T-cell (primary cell): ENCODE measurements at regions not wholly inside any gene's neighbourhood (a gene's known extent, or its start where the extent isn't known, plus 50 kb on each side); places are given as distances from the start of the nearest gene placed in this dataset.
"Not testable (repeated sequence)": the region's sequence is repeated elsewhere in the genome, so short reads cannot be mapped to it uniquely, and the experiment has no call there.

ENCODE experiments used
- ATAC-seq, 4 experiments: fragments of 200-7000 bp in 3 of 4; fragments of 150-1000 bp in 1 of 4; cut with Tn5 transposase; replicated peaks in 1 of 4; 1 replicate in 3 of 4; 2 replicates in 1 of 4; pipeline ENCODE4 v1.10.0; 2021; ENCODE audit warnings: moderate library complexity in 3 of 4, mild to moderate bottlenecking in 2 of 4, moderate number of reproducible peaks in 1 of 4
- CTCF ChIA-PET, 2 donors: fragments of 300-600 bp; sonication (Branson Sonifier 250); formaldehyde crosslinking; loops; one replicate each; lab custom pipeline; 2022; ENCODE audit warnings: antibody characterized with exemption in 2 of 2; lab: Charles Lee
- POLR2A ChIA-PET, 2 donors: fragments of 300-600 bp; sonication (Branson Sonifier 250); formaldehyde crosslinking; loops; one replicate each; lab custom pipeline; 2022; ENCODE audit warnings: antibody characterized with exemption in 2 of 2; lab: Charles Lee
- DNase-seq, 35 experiments: peaks; one replicate each; pipeline versions ENCODE4 v3.0.0 to v3.0.0-alpha.2; 2013 to 2023
- H3K27ac ChIP-seq: one replicate; pipeline ENCODE4 v1.5.1; 2013; ENCODE audit warnings: low read length
- H3K27me3 ChIP-seq, 2 experiments: replicated peaks in 1 of 2; 1 replicate in 1 of 2; 2 replicates in 1 of 2; pipeline versions ENCODE4 v1.6.1 to v1.7.0; 2013; ENCODE audit warnings: low read length in 1 of 2, mixed read lengths in 1 of 2; ENCODE audit not compliant: control insufficient read depth in 2 of 2, insufficient read depth in 2 of 2; ENCODE audit errors: extremely low read depth in 1 of 2
- H3K36me3 ChIP-seq, 2 donors: 1 replicate in 1 of 2; 2 replicates in 1 of 2; pipeline versions ENCODE4 v1.6.1 to v1.7.0; 2013; ENCODE audit warnings: low read length in 1 of 2; ENCODE audit not compliant: control insufficient read depth in 2 of 2, insufficient read depth in 1 of 2; ENCODE audit errors: extremely low read depth in 1 of 2
- H3K4me1 ChIP-seq, 2 experiments: 1 replicate in 1 of 2; 2 replicates in 1 of 2; pipeline versions ENCODE4 v1.6.1 to v1.7.0; 2013; ENCODE audit warnings: low read length in 2 of 2, mixed read lengths in 1 of 2; ENCODE audit not compliant: insufficient read depth in 2 of 2, control insufficient read depth in 1 of 2; ENCODE audit errors: extremely low read depth in 1 of 2
- H3K4me3 ChIP-seq, 2 donors: 1 replicate in 1 of 2; 2 replicates in 1 of 2; pipeline versions ENCODE4 v1.5.1 to v1.7.0; 2013; ENCODE audit warnings: mild to moderate bottlenecking in 2 of 2, low read length in 1 of 2, moderate library complexity in 1 of 2; ENCODE audit not compliant: control insufficient read depth in 1 of 2; ENCODE audit errors: extremely low read depth in 1 of 2
- H3K9me3 ChIP-seq: 2 replicates; pipeline ENCODE4 v1.7.0; 2013
- H3K27ac Mint-ChIP-seq, 2 donors: one replicate each; pipeline ENCODE4 v1.8.0; 2020 to 2021; ENCODE audit warnings: mild to moderate bottlenecking in 2 of 2, mixed read lengths in 2 of 2
- H3K27me3 Mint-ChIP-seq, 2 donors: one replicate each; pipeline ENCODE4 v1.8.0; 2021 to 2022; ENCODE audit warnings: mixed read lengths in 2 of 2
- H3K36me3 Mint-ChIP-seq: one replicate; pipeline ENCODE4 v1.8.0; 2021; ENCODE audit warnings: mixed read lengths
- H3K4me1 Mint-ChIP-seq, 3 donors: one replicate each; pipeline ENCODE4 v1.8.0; 2020 to 2022; ENCODE audit warnings: mixed read lengths in 3 of 3, mild to moderate bottlenecking in 1 of 3
- H3K4me3 Mint-ChIP-seq, 3 donors: one replicate each; pipeline ENCODE4 v1.8.0; 2020 to 2022; ENCODE audit warnings: mild to moderate bottlenecking in 3 of 3, mixed read lengths in 3 of 3, moderate library complexity in 3 of 3
- H3K9me3 Mint-ChIP-seq, 3 donors: one replicate each; pipeline ENCODE4 v1.8.0; 2020 to 2022; ENCODE audit warnings: mixed read lengths in 3 of 3
- WGBS: methylation state at CpG from one replicate; pipeline ENCODE4 v1.1.5; 2013; ENCODE audit warnings: missing lambda C conversion rate; ENCODE audit not compliant: insufficient coverage; 5-methylcytosine and 5-hydroxymethylcytosine counted together

GRCh38 chr2:149759382-149759781 lies 171.8 kb upstream of the MMADHC start:
- H3K9me3 ChIP-seq, DNase-seq, ATAC-seq, H3K27me3 ChIP-seq, H3K4me3 Mint-ChIP-seq, H3K36me3 Mint-ChIP-seq, H3K27ac ChIP-seq, POLR2A ChIA-PET, H3K4me1 Mint-ChIP-seq, H3K27ac Mint-ChIP-seq, H3K4me1 ChIP-seq, H3K4me3 ChIP-seq, CTCF ChIA-PET, H3K27me3 Mint-ChIP-seq, H3K36me3 ChIP-seq: not testable (repeated sequence)
- WGBS = no CpG with 5 or more reads among the region's 2 CpGs
- H3K9me3 Mint-ChIP-seq = peaks cover 3 to 12% (median 8%) of the 10 kb centered on the region in 3 donors

DNA sequence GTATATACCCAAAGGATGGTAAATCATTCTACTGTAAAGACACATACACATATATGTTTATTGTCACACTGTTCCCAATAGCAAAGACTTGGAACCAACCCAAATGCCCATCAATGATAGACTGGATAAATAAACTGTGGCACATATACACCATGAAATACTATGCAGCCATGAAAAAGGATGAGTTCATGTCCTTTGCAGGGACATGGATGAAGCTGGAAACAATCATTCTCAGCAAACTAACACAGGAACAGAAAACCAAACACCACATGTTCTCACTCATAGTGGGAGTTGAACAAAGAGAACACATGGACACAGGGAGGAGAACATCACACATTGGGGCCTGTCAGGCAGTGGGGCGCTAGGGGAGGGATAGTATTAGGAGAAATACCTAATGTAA lies 167.1 kb upstream of the MMADHC start:
- POLR2A ChIA-PET = interaction anchor here in 1 of 2 donors (0.7 kb wide), 1 partner anchor 25 kb away, joined by 19 read pairs; no protein-coding TSS in a partner anchor
- H3K27ac ChIP-seq, DNase-seq, H3K27me3 Mint-ChIP-seq, H3K27ac Mint-ChIP-seq, H3K4me3 ChIP-seq, H3K27me3 ChIP-seq, CTCF ChIA-PET, H3K36me3 ChIP-seq, H3K4me1 ChIP-seq, H3K4me3 Mint-ChIP-seq, ATAC-seq, H3K4me1 Mint-ChIP-seq, H3K36me3 Mint-ChIP-seq, H3K9me3 ChIP-seq: not testable (repeated sequence)
- H3K9me3 Mint-ChIP-seq = peaks cover 0 to 13% (median 7%) of the 10 kb centered on the region in 3 donors
- 40% methylated on average over 1 of the region's 1 CpG for WGBS

DNA sequence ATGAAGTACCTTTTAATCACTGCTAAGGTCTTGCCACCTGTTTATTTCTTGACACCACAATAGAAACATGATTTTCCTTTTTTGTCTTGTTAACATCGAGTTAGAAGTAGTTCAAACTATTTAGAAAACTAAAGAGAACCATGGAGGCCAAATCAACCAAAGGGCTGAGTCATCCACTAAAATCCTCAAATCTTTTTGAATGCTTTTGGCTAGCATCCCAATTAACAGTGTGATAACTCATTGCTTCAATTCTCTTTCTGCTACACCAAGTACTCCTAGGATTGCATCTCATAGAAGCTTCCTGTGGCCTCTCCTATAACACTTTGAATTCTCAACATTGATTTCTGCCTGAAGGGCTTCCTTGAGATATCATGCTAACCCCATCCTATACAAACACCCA lies 159.9 kb upstream of the MMADHC start:
- no peak overlapping the region for H3K27ac Mint-ChIP-seq
- Histone ChIP-seq H3K4me1 (no peaks in the 10 kb centered on the region), H3K27me3 (no peaks in the 10 kb centered on the region), H3K9me3 (no peaks in the 10 kb centered on the region), H3K36me3 (no peaks in the 10 kb centered on the region), H3K27ac (no peak overlapping the region), H3K4me3 (no peak overlapping the region)
- H3K4me3 Mint-ChIP-seq = no peak overlapping the region
- no peaks in the 10 kb centered on the region for H3K4me1 Mint-ChIP-seq
- H3K27me3 Mint-ChIP-seq = no peaks in the 10 kb centered on the region
- no CpG with 5 or more reads among the region's 1 CpG for WGBS
- H3K9me3 Mint-ChIP-seq = no peaks in the 10 kb centered on the region
- ATAC-seq (no peak), DNase-seq (no peak)
- POLR2A ChIA-PET = no interaction called here
- CTCF ChIA-PET = no interaction called here
- H3K36me3 Mint-ChIP-seq = no peaks in the 10 kb centered on the region

- H3K4me3 ChIP-seq = no peak overlapping the region
- ChIA-PET CTCF (no interaction called here), POLR2A (interaction anchor here in 1 of 2 donors (0.6 kb wide), 1 partner anchor 71 kb away, joined by 5 read pairs; no protein-coding TSS in a partner anchor)
- H3K27ac ChIP-seq = no peak overlapping the region
- H3K9me3 ChIP-seq = no peaks in the 10 kb centered on the region
- H3K36me3 ChIP-seq = no peaks in the 10 kb centered on the region
- 100% methylated on average over 1 of the region's 9 CpGs for WGBS
- H3K27ac Mint-ChIP-seq = no peak overlapping the region
- DNase-seq (no peak), ATAC-seq (no peak)
- no peaks in the 10 kb centered on the region for H3K27me3 Mint-ChIP-seq
- H3K9me3 Mint-ChIP-seq = no peaks in the 10 kb centered on the region
- no peaks in the 10 kb centered on the region for H3K27me3 ChIP-seq
- H3K4me3 Mint-ChIP-seq = no peak overlapping the region
- H3K36me3 Mint-ChIP-seq = no peaks in the 10 kb centered on the region
- no peaks in the 10 kb centered on the region for H3K4me1 Mint-ChIP-seq
- no peaks in the 10 kb centered on the region for H3K4me1 ChIP-seq
Measured at GRCh38 chr2:149745396-149746230, 158.0 kb upstream of the MMADHC start.

DNA sequence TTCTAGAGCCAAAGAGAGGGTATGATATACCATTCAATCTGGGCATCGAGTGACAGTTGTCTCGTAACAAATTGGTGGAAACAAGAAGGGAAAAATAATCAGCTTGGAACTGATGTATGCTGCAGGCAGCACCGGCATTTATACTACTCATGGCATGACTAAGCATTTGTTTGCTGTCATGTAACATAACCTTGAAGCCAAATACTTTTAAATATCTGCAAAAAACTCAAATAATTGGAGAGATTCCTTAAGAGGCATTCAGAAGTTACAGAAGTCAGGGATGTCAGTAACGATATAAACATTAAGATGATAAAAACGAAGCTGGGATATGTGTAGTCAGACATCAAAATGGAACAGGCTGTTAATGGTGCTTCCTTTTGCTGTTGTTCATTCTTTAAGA lies 157.3 kb upstream of the MMADHC start:
- H3K27ac ChIP-seq = no peak overlapping the region
- H3K4me1 Mint-ChIP-seq = no peaks in the 10 kb centered on the region

GRCh38 chr2:149743842-149744448 lies 156.4 kb upstream of the MMADHC start:
- Mint-ChIP-seq H3K4me1 (no peaks in the 10 kb centered on the region), H3K27me3 (no peaks in the 10 kb centered on the region), H3K4me3 (no peak overlapping the region), H3K36me3 (no peaks in the 10 kb centered on the region), H3K9me3 (no peaks in the 10 kb centered on the region), H3K27ac (no peak overlapping the region)
- POLR2A ChIA-PET = no interaction called here
- Histone ChIP-seq H3K27ac (no peak overlapping the region), H3K9me3 (no peaks in the 10 kb centered on the region), H3K4me1 (no peaks in the 10 kb centered on the region), H3K27me3 (no peaks in the 10 kb centered on the region), H3K4me3 (no peak overlapping the region), H3K36me3 (no peaks in the 10 kb centered on the region)
- ATAC-seq (no peak), DNase-seq (no peak)
- CTCF ChIA-PET = no interaction called here
- WGBS = 73% methylated on average over 2 of the region's 6 CpGs

More for the DNA sequence above, 157.3 kb upstream of the MMADHC start:
- no peak overlapping the region for H3K4me3 ChIP-seq
- no peaks in the 10 kb centered on the region for H3K9me3 ChIP-seq
- no peaks in the 10 kb centered on the region for H3K27me3 ChIP-seq
- CTCF ChIA-PET = no interaction called here
- WGBS = no CpG with 5 or more reads among the region's 5 CpGs
- no peaks in the 10 kb centered on the region for H3K36me3 Mint-ChIP-seq
- H3K36me3 ChIP-seq = no peaks in the 10 kb centered on the region
- H3K27ac Mint-ChIP-seq = no peak overlapping the region
- POLR2A ChIA-PET = interaction anchor here in 1 of 2 donors (0.6 kb wide), 1 partner anchor 72 kb away, joined by 5 read pairs; no protein-coding TSS in a partner anchor
- H3K4me1 ChIP-seq = no peaks in the 10 kb centered on the region
- H3K9me3 Mint-ChIP-seq = no peaks in the 10 kb centered on the region
- H3K4me3 Mint-ChIP-seq = no peak overlapping the region
- no peak for ATAC-seq
- no peaks in the 10 kb centered on the region for H3K27me3 Mint-ChIP-seq
- DNase-seq = no peak
